ENCODE measurements at regions not wholly inside any gene's neighbourhood (a gene's known extent, or its start where the extent isn't known, plus 50 kb on each side); places are given as distances from the start of the nearest gene placed in this dataset.

GRCh38 chr3:127118366-127118765, 74.6 kb upstream of the PRR23E start:
- H3K27ac ChIP-seq (ENCODE audit: poor library complexity, severe bottlenecking), result no peak overlapping the region
- DNase-seq (ENCODE audit: low spot score) (no peak), ATAC-seq (ENCODE audit: low read depth) (no peak)
- no peaks in the 10 kb centered on the region for H3K36me3 ChIP-seq (ENCODE audit: low read depth)
- no peak overlapping the region for H3K4me3 ChIP-seq (ENCODE audit: severe bottlenecking)
- TF ChIP-seq, protein P1, sequence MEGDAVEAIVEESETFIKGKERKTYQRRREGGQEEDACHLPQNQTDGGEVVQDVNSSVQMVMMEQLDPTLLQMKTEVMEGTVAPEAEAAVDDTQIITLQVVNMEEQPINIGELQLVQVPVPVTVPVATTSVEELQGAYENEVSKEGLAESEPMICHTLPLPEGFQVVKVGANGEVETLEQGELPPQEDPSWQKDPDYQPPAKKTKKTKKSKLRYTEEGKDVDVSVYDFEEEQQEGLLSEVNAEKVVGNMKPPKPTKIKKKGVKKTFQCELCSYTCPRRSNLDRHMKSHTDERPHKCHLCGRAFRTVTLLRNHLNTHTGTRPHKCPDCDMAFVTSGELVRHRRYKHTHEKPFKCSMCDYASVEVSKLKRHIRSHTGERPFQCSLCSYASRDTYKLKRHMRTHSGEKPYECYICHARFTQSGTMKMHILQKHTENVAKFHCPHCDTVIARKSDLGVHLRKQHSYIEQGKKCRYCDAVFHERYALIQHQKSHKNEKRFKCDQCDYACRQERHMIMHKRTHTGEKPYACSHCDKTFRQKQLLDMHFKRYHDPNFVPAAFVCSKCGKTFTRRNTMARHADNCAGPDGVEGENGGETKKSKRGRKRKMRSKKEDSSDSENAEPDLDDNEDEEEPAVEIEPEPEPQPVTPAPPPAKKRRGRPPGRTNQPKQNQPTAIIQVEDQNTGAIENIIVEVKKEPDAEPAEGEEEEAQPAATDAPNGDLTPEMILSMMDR (IDR thresholded peaks at IDR 0.05; ENCODE audit: poor library complexity, severe bottlenecking), result no peak
- no peaks in the 10 kb centered on the region for H3K9me3 ChIP-seq (ENCODE audit: severe bottlenecking)
- no peaks in the 10 kb centered on the region for H3K4me1 ChIP-seq (ENCODE audit: insufficient read depth, poor library complexity, severe bottlenecking)
- H3K27me3 ChIP-seq (ENCODE audit: insufficient read depth, poor library complexity, severe bottlenecking), result no peaks in the 10 kb centered on the region

GRCh38 chr3:127119693-127120464, 73.1 kb upstream of the PRR23E start:
- Histone ChIP-seq H3K4me1 (ENCODE audit: insufficient read depth, poor library complexity, severe bottlenecking) (no peaks in the 10 kb centered on the region), H3K27me3 (ENCODE audit: insufficient read depth, poor library complexity, severe bottlenecking) (no peaks in the 10 kb centered on the region), H3K36me3 (ENCODE audit: low read depth) (no peaks in the 10 kb centered on the region), H3K4me3 (ENCODE audit: severe bottlenecking) (no peak overlapping the region), H3K9me3 (ENCODE audit: severe bottlenecking) (no peaks in the 10 kb centered on the region), H3K27ac (ENCODE audit: poor library complexity, severe bottlenecking) (no peak overlapping the region)
- TF ChIP-seq, protein P1 (IDR thresholded peaks at IDR 0.05; ENCODE audit: poor library complexity, severe bottlenecking), result no peak
- DNase-seq (ENCODE audit: low spot score) (no peak), ATAC-seq (ENCODE audit: low read depth) (no peak)

- Histone ChIP-seq H3K9me3 (ENCODE audit: severe bottlenecking) (no peaks in the 10 kb centered on the region), H3K27ac (ENCODE audit: poor library complexity, severe bottlenecking) (no peak overlapping the region), H3K27me3 (ENCODE audit: insufficient read depth, poor library complexity, severe bottlenecking) (no peaks in the 10 kb centered on the region), H3K4me1 (ENCODE audit: insufficient read depth, poor library complexity, severe bottlenecking) (no peaks in the 10 kb centered on the region), H3K36me3 (ENCODE audit: low read depth) (no peaks in the 10 kb centered on the region), H3K4me3 (ENCODE audit: severe bottlenecking) (no peak overlapping the region)
- no peak for ATAC-seq (ENCODE audit: low read depth)
- TF ChIP-seq, protein P1 (IDR thresholded peaks at IDR 0.05; ENCODE audit: poor library complexity, severe bottlenecking), result no peak
- DNase-seq (ENCODE audit: low spot score), result no peak
Observed at GRCh38 chr3:127120851-127121647, 71.9 kb upstream of the PRR23E start.

DNA sequence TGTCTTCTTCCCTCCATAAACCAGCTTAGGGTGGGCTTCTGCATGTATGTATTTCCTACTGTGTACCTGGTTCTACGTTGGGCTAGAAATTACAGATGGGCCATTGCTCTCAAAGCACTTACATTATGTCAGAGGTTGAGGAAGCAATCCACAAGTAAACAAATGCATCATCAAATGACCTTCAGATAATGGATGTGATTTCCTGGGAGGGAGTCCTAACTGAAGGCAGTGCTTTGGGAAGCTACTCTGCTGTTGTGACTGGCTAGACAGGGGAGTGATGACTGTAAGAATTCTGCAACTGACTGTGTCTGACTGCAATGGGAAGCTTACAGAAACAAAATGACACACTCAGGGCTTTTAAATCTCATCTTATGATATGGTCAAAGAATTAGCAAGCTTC, 71.0 kb upstream of the PRR23E start:
- no peak for DNase-seq (ENCODE audit: low spot score)
- no peak for ATAC-seq (ENCODE audit: low read depth)
- H3K36me3 ChIP-seq (ENCODE audit: low read depth), result no peaks in the 10 kb centered on the region
- no peaks in the 10 kb centered on the region for H3K27me3 ChIP-seq (ENCODE audit: insufficient read depth, poor library complexity, severe bottlenecking)
- no peaks in the 10 kb centered on the region for H3K4me1 ChIP-seq (ENCODE audit: insufficient read depth, poor library complexity, severe bottlenecking)
- no peak overlapping the region for H3K4me3 ChIP-seq (ENCODE audit: severe bottlenecking)
- TF ChIP-seq, protein P1 (IDR thresholded peaks at IDR 0.05; ENCODE audit: poor library complexity, severe bottlenecking), result no peak
- no peaks in the 10 kb centered on the region for H3K9me3 ChIP-seq (ENCODE audit: severe bottlenecking)
- no peak overlapping the region for H3K27ac ChIP-seq (ENCODE audit: poor library complexity, severe bottlenecking)
